HG02973 (cell line): ENCODE measurements at regions not wholly inside any gene's neighbourhood (a gene's known extent, or its start where the extent isn't known, plus 50 kb on each side); places are given as distances from the start of the nearest gene placed in this dataset.
"Not testable (repeated sequence)": the region's sequence is repeated elsewhere in the genome, so short reads cannot be mapped to it uniquely, and the experiment has no call there.

ENCODE experiments used
- ATAC-seq: cut with Tn5 transposase; IDR thresholded peaks from one replicate; pipeline ENCODE4 v1.9.1; 2021; ENCODE audit warnings: moderate library complexity; ENCODE audit not compliant: unreplicated experiment

DNA sequence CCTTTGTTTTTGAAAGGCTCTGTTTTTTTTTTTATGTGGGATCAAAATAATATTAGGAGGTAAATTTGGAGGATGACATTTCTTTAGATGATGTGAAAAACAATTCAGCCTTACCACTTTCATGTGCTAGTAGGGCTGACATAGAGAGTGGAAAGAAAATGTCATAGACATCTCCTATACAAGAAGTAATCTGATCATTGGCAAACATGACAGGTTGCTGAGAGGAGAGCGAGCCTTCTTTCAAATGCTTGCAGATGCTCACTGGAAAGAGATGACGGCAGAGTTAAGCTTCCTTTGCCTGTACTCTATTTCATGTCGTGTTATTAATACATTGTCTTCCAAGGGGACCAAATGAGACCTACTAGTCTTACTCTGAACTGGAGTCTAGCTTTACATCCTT lies 160.1 kb upstream of the DAP start:
- no peak for ATAC-seq

- no peak for ATAC-seq
These were observed 159.4 kb upstream of the DAP start for GRCh38 chr5:10920400-10920799.

DNA sequence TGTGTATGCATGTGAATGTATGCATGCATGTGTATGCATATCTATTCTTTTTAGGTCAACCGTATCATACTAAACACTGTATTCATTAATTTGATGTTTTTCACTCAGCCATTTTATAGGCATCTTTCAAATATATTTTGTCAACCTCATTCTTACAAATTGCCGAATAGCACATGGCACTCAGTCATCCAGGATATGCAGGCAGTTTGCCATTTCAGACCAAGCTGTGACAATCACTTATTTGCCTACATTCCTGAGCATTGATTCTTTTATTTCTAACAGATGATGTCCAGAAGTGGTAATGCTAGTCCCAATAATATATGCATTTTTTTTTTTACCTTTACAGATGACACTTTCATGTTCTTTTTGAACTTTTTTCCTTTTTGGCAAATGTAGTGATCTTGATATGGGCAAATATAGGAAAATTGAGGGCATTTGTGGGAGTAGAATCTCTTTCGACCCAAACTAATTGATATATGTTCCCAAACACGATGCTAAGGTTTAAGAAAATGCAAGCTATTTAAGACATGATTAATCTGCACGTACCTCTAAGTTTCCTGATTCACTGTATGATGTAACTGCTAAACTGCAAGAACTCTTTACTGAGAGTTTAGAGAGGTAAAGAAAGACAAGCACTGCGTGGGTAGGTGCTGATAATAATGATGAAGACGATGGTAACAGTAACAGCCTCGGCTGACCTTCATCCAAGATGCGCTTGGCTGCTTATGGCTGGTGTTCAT lies 153.9 kb upstream of the DAP start:
- ATAC-seq: no peak

- no peak for ATAC-seq
These were observed 152.8 kb upstream of the DAP start for GRCh38 chr5:10913841-10914240.

DNA sequence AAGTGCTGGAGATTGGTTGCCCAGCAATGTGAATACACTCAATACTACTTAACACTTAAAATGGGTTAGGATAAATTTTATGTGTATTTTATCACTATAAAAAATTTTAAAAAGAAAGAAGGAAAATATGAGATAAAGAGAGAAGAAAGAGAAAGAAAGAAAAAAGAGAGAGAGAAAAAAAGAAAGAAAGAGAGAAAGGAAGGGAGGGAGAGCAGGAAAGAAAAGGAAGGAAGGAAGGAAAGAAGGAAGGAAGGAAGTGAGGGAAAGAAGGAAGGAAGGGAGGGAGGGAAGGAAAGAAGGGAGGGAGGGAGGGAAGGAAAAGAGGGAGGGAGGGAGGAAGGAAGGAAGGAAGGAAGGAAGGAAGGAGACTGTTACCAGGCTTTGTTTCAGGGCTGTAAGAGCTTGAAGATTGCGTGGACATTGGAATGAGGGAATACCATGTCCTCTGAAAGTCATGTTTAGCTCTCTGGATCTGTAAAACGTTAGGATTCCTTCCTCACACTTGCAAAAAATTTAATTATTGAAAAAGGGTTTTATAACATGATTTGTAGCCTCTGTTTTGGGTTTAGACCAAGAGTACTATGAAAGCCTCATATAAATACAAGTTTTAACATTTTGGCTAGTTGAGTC lies 152.3 kb upstream of the DAP start:
- no peak for ATAC-seq

DNA sequence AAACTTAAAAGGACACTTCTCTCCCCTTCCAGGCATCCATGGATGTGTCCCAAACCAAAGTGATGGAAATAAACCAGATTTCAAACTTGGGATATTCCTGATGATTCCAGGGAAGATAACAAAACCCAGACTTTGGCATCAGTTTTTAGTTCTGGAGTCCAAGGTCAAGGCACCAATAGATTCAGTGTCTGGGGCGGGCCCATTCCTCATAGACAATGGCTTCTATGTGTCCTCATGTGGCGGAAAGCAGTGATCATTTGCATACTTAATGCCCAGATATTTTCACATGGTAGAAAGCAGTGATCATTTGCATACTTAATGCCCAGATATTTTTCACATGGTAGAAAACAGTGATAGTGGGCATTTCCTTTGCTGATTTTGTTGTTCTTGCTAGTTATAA lies 151.4 kb upstream of the DAP start:
- ATAC-seq: no peak

GRCh38 chr5:10910261-10910660 lies 149.2 kb upstream of the DAP start:
- ATAC-seq: no peak

- no peak for ATAC-seq
These were observed 143.9 kb upstream of the DAP start for GRCh38 chr5:10904862-10905432.

DNA sequence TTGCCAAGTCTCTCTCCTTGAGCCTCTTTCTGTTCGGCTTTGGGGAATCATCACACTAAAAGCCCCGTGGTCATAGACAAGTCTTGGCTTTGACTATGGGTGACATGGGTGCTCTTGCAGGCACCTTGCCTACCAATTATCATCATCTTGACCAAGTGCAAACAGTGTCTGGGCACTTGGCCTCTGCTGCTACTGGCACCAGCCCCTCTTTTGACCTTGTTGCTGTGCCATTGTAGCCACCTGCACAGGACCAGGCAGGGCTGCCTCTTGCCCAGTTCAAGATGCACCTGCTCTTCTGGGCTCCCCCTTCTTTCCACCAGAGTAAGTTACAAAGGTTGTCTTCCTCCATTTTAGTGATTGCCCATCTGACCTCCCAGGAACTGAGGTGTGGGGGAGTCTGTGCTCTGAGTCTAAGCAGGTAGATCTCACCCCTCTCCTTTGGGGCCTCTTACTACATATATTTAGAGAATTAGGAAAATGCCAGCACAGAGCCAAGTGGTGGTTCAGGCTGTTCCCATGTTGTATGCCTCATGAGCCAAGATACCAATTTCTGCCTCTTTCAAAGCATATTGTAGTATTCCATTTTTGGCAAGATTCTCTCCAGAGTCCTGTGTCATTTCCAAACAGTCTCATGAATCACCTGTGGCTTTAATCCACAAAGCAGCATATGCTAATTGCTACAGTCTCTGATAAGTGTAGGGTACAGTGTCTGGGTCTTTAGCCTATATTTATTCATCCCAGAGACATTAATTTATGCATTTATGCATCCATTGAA lies 142.9 kb upstream of the DAP start:
- no peak for ATAC-seq

DNA sequence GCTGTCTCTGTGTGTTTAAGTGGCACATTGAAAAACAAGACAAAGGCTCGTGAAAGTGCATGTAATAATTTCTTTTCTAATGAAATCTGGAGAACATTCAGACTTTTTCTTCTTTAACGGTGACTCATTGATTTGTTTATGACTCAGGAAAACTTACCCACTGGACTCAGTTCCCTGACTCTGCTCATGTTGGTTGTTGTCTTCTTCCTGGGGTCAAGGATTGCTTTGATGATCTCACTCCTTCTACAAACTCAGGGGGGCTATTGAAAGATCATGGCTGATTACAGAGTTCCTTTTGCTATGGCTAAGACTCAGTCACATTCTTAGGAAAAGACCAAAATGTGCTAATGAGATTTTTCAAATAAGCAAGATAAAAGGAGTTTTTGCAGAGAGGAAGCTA lies 141.1 kb upstream of the DAP start:
- ATAC-seq: no peak

DNA sequence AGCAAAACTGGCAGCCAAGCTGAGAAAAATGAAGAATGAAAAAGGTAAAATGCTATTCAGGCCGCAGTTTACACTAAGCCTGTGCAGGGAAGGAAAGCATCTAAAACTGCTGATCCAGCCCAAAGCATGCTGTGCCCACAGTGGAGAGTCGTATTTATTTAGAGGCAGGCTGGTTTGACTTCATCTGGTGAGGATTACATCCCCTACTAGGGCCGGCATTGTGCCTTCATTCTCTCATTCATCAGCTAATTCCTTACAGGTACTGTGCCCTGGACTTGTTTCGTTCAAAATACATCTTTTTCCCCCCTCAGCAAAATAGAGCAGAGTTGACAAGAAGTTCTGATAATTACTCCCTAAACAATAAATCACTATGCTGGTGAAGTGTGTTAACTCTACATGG lies 137.5 kb upstream of the DAP start:
- ATAC-seq: no peak

DNA sequence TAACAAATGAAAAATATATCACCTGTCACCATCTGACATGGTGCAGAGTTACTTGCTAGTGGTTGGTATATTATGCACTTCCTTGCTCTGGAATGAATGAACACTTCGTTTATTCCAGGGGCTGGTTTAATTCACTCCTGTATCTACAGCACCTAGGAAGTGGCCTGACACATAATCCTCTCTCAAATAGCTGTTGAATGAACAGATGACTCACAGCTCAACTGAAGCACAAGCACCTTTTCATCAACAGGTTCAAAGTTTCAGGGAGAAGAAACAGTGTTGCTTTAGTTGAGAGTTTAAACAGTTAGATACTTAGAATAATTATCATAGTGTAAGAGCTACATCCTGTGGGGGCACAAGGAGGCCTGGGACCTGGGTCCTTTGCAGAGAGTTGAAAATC lies 135.0 kb upstream of the DAP start:
- ATAC-seq: no peak

- ATAC-seq: no peak
These were observed 133.5 kb upstream of the DAP start for GRCh38 chr5:10894445-10895054.

- ATAC-seq: no peak
These were observed 131.8 kb upstream of the DAP start for GRCh38 chr5:10892911-10893215.

GRCh38 chr5:10892147-10892910 lies 131.3 kb upstream of the DAP start:
- no peak for ATAC-seq

DNA sequence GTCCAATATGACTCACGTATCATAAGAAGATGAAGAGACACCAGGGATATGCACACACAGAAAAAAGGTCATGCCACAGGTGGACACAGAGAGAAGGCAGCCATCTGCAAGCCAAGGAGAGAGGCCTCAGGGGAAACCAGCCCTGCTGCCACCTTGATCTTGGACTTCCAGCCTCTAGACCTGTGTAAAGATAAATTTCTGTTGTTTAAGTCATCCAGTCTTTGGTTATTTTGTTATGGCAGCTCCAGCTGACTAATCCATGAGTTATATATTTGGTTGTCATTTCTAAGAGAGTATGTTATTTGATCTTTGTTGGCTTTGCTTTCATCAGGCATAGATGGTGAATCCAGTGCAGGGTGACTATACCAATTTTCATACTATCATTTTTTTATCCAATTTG lies 130.2 kb upstream of the DAP start:
- ATAC-seq: no peak

- ATAC-seq: no peak
These were observed 125.5 kb upstream of the DAP start for GRCh38 chr5:10886497-10886896.

GRCh38 chr5:10885026-10885425 lies 124.0 kb upstream of the DAP start:
- no peak for ATAC-seq

GRCh38 chr5:10883945-10884344 lies 122.9 kb upstream of the DAP start:
- not testable (repeated sequence) for ATAC-seq

GRCh38 chr5:10880934-10881333 lies 119.9 kb upstream of the DAP start:
- no peak for ATAC-seq

DNA sequence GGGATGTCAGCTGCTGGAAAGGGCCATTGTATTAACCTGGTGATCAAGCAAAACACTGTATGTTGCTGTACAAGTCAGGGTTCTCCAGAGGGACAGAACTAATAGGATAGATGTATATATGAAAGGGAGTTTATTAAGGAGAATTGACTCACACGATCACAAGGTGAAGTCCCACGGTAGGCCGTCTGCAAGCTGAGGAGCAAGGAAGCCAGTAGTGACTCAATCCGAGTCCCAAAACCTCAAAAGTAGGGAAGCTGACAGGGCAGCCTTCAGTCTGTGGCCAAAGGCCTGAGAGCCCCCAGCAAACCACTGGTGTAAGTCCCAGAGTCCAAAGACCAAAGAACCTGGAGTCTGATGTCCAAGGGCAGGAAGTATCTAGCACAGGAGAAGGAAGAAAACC lies 116.0 kb upstream of the DAP start:
- not testable (repeated sequence) for ATAC-seq
